T follicular helper cell (primary cell): ENCODE measurements at regions not wholly inside any gene's neighbourhood (a gene's known extent, or its start where the extent isn't known, plus 50 kb on each side); places are given as distances from the start of the nearest gene placed in this dataset.
"Not testable (repeated sequence)": the region's sequence is repeated elsewhere in the genome, so short reads cannot be mapped to it uniquely, and the experiment has no call there.

Experiments
- DNase-seq: peaks from one replicate; pipeline ENCODE4 v3.0.0-alpha.2; 2020; ENCODE audit warnings: low read depth

- DNase-seq: no peak
These were observed 296.7 kb downstream of the CYRIA start for GRCh38 chr2:16368951-16369350.

- DNase-seq: no peak
These were observed 297.3 kb downstream of the CYRIA start for GRCh38 chr2:16368328-16368727.

GRCh38 chr2:16365366-16365765, 300.3 kb downstream of the CYRIA start:
- no peak for DNase-seq

- no peak for DNase-seq
These were observed 302.1 kb downstream of the CYRIA start for GRCh38 chr2:16363581-16363980.

GRCh38 chr2:16362611-16363010, 303.0 kb downstream of the CYRIA start:
- DNase-seq: no peak

- no peak for DNase-seq
These were observed 304.2 kb downstream of the CYRIA start for GRCh38 chr2:16361261-16361995.

GRCh38 chr2:16359961-16360360, 305.7 kb downstream of the CYRIA start:
- no peak for DNase-seq

- no peak for DNase-seq
These were observed 308.4 kb downstream of the CYRIA start for GRCh38 chr2:16357188-16357587.

- no peak for DNase-seq
These were observed 314.1 kb downstream of the CYRIA start for GRCh38 chr2:16351541-16351940.

- DNase-seq: no peak
These were observed 314.5 kb downstream of the CYRIA start for GRCh38 chr2:16351137-16351536.

- no peak for DNase-seq
These were observed 315.4 kb downstream of the CYRIA start for GRCh38 chr2:16350211-16350610.

GRCh38 chr2:16349811-16350210, 315.8 kb downstream of the CYRIA start:
- DNase-seq: no peak

- no peak for DNase-seq
These were observed 316.7 kb downstream of the CYRIA start for GRCh38 chr2:16348821-16349515.

GRCh38 chr2:16346671-16347070, 319.0 kb downstream of the CYRIA start:
- DNase-seq: no peak

- DNase-seq: not testable (repeated sequence)
These were observed 320.4 kb downstream of the CYRIA start for GRCh38 chr2:16345231-16345630.

- DNase-seq: no peak
These were observed 326.4 kb downstream of the CYRIA start for GRCh38 chr2:16339206-16339605.

- no peak for DNase-seq
These were observed 327.6 kb downstream of the CYRIA start for GRCh38 chr2:16338026-16338425.

- DNase-seq: no peak
These were observed 328.7 kb downstream of the CYRIA start for GRCh38 chr2:16336916-16337315.

GRCh38 chr2:16336491-16336890, 329.1 kb downstream of the CYRIA start:
- DNase-seq: no peak

GRCh38 chr2:16335947-16336346, 329.7 kb downstream of the CYRIA start:
- DNase-seq: no peak

- no peak for DNase-seq
These were observed 330.1 kb downstream of the CYRIA start for GRCh38 chr2:16335604-16335930.

GRCh38 chr2:16334886-16335603, 330.6 kb downstream of the CYRIA start:
- DNase-seq: no peak

- no peak for DNase-seq
These were observed 331.3 kb downstream of the CYRIA start for GRCh38 chr2:16334366-16334765.
